ENCODE measurements at regions not wholly inside any gene's neighbourhood (a gene's known extent, or its start where the extent isn't known, plus 50 kb on each side); places are given as distances from the start of the nearest gene placed in this dataset.

DNA sequence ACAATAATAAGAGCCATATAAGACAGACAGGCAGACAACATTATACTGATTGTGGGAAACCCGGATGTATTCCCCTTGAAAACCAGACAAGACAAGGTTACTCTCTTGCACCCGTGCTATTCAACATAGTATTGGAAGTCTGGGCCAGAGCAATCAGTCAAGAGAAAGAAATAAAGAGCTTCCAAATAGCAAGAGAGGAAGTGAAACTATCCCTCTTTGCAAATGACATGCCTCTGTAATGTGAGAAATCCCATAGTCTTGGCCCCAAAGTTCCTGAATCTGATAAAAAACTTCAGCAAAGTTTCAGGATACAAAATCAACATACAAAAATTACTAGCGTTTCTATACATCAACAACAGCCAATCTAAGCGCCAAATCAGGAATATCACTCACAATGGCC, 102.1 kb downstream of the DCAF12L2 start:
- H3K4me2 ChIP-seq (ENCODE audit: low read depth, low read length): no peak overlapping the region
- H3K27me3 ChIP-seq (ENCODE audit: control insufficient read depth in 1 of 2, insufficient read depth in 2 of 2, low read length in 2 of 2): no peaks in the 10 kb centered on the region
- in situ Hi-C loops (cut with HindIII; ENCODE audit: extremely low pct_ligation_motif_present, low pct_unique_long_range_greater_than_20kb): no loop called here
- no peak overlapping the region for H3K27ac ChIP-seq (ENCODE audit: extremely low read length, insufficient read depth, low read length)
- H3K9ac ChIP-seq (ENCODE audit: insufficient read depth, low read depth, low read length): no peak overlapping the region
- 0% methylated on average over 4 of the region's 4 CpGs for WGBS (ENCODE audit: low lambda C conversion rate)
- H3K9me3 ChIP-seq (ENCODE audit: low read length): peaks cover 16% of the 10 kb centered on the region; the same call in 1 of the 2 replicates
- no peaks in the 10 kb centered on the region for H3K36me3 ChIP-seq (replicated peaks in 1 of 2; ENCODE audit: control insufficient read depth in 1 of 2, insufficient read depth in 2 of 2, low read length in 2 of 2)
- H3K4me1 ChIP-seq (ENCODE audit: insufficient read depth, low read length): no peaks in the 10 kb centered on the region
- ChIA-PET CTCF (ENCODE audit: low intra/inter-chr PET ratio, low total read pairs) (no interaction called here), POLR2A (no interaction called here)
- H3K79me2 ChIP-seq (ENCODE audit: insufficient read depth, low read length): no peaks in the 10 kb centered on the region
- BruUV-seq (replicated peaks): no TSS peak
- no peak overlapping the region for H2AFZ ChIP-seq (ENCODE audit: low read length)
- no peaks in the 10 kb centered on the region for H4K20me1 ChIP-seq (ENCODE audit: insufficient read depth, low read length)
- no peak overlapping the region for H3K4me3 ChIP-seq (replicated peaks in 1 of 3; ENCODE audit: insufficient read depth in 1 of 3, low read depth in 2 of 3, low read length in 3 of 3)
- ATAC-seq (no peak), DNase-seq (ENCODE audit: low spot score) (no peak), FAIRE-seq (no peak)
- intact Hi-C loops (cut with micrococcal nuclease; ENCODE audit: unreplicated experiment): no loop called here
- no peak for TF ChIP-seq PLRG1 (conservative IDR thresholded peaks at IDR 0.05)
- TF ChIP-seq U2AF1 (optimal IDR thresholded peaks at IDR 0.05; ENCODE audit: low read depth, low read length): no peak
- TF ChIP-seq, protein P1, sequence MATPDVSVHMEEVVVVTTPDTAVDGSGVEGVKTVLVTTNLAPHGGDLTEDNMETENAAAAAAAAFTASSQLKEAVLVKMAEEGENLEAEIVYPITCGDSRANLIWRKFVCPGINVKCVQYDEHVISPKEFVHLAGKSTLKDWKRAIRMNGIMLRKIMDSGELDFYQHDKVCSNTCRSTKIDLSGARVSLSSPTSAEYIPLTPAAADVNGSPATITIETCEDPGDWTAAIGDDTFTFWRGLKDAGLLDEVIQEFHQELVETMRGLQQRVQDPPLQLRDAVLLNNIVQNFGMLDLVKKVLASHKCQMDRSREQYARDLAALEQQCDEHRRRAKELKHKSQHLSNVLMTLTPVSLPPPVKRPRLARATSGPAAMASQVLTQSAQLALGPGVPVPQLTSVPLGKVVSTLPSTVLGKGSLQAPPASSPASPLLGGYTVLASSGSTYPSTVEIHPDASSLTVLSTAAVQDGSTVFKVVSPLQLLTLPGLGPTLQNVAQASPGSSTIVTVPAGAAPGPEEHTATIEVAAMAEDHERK (CRISPR knock-in tag; IDR thresholded peaks at IDR 0.05; ENCODE audit: low read depth): no peak
- no peak for TF ChIP-seq ZMYM2 (CRISPR knock-in tag; IDR thresholded peaks at IDR 0.05)
- TF ChIP-seq, protein P2, sequence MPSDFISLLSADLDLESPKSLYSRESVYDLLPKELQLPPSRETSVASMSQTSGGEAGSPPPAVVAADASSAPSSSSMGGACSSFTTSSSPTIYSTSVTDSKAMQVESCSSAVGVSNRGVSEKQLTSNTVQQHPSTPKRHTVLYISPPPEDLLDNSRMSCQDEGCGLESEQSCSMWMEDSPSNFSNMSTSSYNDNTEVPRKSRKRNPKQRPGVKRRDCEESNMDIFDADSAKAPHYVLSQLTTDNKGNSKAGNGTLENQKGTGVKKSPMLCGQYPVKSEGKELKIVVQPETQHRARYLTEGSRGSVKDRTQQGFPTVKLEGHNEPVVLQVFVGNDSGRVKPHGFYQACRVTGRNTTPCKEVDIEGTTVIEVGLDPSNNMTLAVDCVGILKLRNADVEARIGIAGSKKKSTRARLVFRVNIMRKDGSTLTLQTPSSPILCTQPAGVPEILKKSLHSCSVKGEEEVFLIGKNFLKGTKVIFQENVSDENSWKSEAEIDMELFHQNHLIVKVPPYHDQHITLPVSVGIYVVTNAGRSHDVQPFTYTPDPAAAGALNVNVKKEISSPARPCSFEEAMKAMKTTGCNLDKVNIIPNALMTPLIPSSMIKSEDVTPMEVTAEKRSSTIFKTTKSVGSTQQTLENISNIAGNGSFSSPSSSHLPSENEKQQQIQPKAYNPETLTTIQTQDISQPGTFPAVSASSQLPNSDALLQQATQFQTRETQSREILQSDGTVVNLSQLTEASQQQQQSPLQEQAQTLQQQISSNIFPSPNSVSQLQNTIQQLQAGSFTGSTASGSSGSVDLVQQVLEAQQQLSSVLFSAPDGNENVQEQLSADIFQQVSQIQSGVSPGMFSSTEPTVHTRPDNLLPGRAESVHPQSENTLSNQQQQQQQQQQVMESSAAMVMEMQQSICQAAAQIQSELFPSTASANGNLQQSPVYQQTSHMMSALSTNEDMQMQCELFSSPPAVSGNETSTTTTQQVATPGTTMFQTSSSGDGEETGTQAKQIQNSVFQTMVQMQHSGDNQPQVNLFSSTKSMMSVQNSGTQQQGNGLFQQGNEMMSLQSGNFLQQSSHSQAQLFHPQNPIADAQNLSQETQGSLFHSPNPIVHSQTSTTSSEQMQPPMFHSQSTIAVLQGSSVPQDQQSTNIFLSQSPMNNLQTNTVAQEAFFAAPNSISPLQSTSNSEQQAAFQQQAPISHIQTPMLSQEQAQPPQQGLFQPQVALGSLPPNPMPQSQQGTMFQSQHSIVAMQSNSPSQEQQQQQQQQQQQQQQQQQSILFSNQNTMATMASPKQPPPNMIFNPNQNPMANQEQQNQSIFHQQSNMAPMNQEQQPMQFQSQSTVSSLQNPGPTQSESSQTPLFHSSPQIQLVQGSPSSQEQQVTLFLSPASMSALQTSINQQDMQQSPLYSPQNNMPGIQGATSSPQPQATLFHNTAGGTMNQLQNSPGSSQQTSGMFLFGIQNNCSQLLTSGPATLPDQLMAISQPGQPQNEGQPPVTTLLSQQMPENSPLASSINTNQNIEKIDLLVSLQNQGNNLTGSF (CRISPR knock-in tag; IDR thresholded peaks at IDR 0.05): no peak
- no peak for TF ChIP-seq HOXA7 (CRISPR knock-in tag; IDR thresholded peaks at IDR 0.05)
- TF ChIP-seq, protein P3, sequence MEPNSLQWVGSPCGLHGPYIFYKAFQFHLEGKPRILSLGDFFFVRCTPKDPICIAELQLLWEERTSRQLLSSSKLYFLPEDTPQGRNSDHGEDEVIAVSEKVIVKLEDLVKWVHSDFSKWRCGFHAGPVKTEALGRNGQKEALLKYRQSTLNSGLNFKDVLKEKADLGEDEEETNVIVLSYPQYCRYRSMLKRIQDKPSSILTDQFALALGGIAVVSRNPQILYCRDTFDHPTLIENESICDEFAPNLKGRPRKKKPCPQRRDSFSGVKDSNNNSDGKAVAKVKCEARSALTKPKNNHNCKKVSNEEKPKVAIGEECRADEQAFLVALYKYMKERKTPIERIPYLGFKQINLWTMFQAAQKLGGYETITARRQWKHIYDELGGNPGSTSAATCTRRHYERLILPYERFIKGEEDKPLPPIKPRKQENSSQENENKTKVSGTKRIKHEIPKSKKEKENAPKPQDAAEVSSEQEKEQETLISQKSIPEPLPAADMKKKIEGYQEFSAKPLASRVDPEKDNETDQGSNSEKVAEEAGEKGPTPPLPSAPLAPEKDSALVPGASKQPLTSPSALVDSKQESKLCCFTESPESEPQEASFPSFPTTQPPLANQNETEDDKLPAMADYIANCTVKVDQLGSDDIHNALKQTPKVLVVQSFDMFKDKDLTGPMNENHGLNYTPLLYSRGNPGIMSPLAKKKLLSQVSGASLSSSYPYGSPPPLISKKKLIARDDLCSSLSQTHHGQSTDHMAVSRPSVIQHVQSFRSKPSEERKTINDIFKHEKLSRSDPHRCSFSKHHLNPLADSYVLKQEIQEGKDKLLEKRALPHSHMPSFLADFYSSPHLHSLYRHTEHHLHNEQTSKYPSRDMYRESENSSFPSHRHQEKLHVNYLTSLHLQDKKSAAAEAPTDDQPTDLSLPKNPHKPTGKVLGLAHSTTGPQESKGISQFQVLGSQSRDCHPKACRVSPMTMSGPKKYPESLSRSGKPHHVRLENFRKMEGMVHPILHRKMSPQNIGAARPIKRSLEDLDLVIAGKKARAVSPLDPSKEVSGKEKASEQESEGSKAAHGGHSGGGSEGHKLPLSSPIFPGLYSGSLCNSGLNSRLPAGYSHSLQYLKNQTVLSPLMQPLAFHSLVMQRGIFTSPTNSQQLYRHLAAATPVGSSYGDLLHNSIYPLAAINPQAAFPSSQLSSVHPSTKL (CRISPR knock-in tag; IDR thresholded peaks at IDR 0.05): no peak
- TF ChIP-seq ZNF432 (CRISPR knock-in tag; IDR thresholded peaks at IDR 0.05; ENCODE audit: borderline replicate concordance): no peak
- no peak for TF ChIP-seq ZSCAN29 (CRISPR knock-in tag; conservative IDR thresholded peaks at IDR 0.05)
- no peak for TF ChIP-seq REL (CRISPR knock-in tag; conservative IDR thresholded peaks at IDR 0.05)
- TF ChIP-seq HCFC1 (IDR thresholded peaks at IDR 0.05; ENCODE audit: low read depth, low read length): no peak
- no peak for TF ChIP-seq SIN3B (IDR thresholded peaks at IDR 0.05; ENCODE audit: low read length)
- no peak for TF ChIP-seq SPEN (CRISPR knock-in tag; IDR thresholded peaks at IDR 0.05; ENCODE audit: low read depth)
- TF ChIP-seq TARDBP (CRISPR knock-in tag; IDR thresholded peaks at IDR 0.05): no peak
- TF ChIP-seq, protein P4, sequence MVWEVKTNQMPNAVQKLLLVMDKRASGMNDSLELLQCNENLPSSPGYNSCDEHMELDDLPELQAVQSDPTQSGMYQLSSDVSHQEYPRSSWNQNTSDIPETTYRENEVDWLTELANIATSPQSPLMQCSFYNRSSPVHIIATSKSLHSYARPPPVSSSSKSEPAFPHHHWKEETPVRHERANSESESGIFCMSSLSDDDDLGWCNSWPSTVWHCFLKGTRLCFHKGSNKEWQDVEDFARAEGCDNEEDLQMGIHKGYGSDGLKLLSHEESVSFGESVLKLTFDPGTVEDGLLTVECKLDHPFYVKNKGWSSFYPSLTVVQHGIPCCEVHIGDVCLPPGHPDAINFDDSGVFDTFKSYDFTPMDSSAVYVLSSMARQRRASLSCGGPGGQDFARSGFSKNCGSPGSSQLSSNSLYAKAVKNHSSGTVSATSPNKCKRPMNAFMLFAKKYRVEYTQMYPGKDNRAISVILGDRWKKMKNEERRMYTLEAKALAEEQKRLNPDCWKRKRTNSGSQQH (CRISPR knock-in tag; IDR thresholded peaks at IDR 0.05; ENCODE audit: low read depth): no peak
